ENCODE measurements at regions not wholly inside any gene's neighbourhood (a gene's known extent, or its start where the extent isn't known, plus 50 kb on each side); places are given as distances from the start of the nearest gene placed in this dataset.

DNA sequence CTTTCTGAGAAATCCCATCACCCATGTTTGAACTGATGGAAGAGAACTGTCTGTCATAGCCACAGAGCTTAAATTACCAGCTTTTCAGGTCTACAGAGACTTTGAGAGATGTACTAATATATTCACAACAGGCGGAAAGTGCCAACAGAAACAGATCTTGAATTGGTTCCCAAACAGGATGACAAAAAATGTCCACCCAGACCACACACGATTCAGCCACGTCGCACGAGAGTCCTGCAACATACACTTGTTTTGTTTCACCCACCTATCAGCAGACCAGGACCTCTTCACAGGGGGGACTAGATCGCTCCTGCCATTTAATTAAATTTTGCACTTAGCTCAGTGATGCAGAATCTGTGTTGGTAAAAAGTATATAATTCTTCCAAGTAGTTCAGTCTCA is 187.1 kb upstream of the CEP162 start:
- H3K4me1 ChIP-seq (ENCODE audit: control insufficient read depth, insufficient read depth, low read length) = peaks cover 34% of the 10 kb centered on the region
- no peak overlapping the region for H3K9ac ChIP-seq (ENCODE audit: low read depth, low read length)
- no peak overlapping the region for H3K4me2 ChIP-seq (ENCODE audit: low read length)
- H3K9me3 ChIP-seq (replicated peaks; ENCODE audit: low read length) = no peaks in the 10 kb centered on the region
- no peaks in the 10 kb centered on the region for H3K36me3 ChIP-seq (ENCODE audit: insufficient read depth, low read length)
- no peaks in the 10 kb centered on the region for H3K27me3 ChIP-seq (ENCODE audit: control insufficient read depth, insufficient read depth, low read length)
- H3K4me3 ChIP-seq (ENCODE audit: low read length) = no peak overlapping the region

DNA sequence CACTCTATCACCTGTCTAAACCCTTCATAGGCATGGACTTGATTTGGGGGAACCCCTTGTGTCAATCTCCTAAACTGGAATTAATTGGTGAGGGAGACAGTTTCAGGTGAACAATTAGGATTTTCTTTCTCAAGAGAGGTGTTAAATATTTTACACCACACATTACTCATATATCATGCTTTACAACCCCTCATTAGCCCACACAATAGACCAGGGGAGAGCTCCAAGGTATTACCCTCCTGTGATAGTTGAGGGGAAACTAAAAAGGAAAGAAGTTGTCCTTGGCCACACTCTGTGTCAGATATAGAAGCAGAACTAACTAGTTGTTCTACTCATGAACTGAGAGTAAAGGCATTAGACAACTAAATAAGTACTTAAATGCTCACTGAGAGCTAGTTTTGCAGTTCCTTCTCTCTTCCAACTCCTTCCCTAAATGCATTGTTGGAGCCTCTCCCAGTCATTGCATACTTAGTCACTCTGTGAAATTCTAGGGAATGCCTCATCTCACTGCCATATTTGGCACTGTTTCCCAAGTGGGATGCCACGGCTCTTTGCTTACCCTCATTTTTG is 183.7 kb upstream of the CEP162 start:
- Histone ChIP-seq H3K4me2 (ENCODE audit: low read length) (peak overlapping the region; percentile 48), H3K4me3 (ENCODE audit: low read length) (no peak overlapping the region), H3K36me3 (ENCODE audit: insufficient read depth, low read length) (no peaks in the 10 kb centered on the region), H3K9ac (ENCODE audit: low read depth, low read length) (no peak overlapping the region), H3K9me3 (replicated peaks; ENCODE audit: low read length) (no peaks in the 10 kb centered on the region), H3K27me3 (ENCODE audit: control insufficient read depth, insufficient read depth, low read length) (no peaks in the 10 kb centered on the region), H3K4me1 (ENCODE audit: control insufficient read depth, insufficient read depth, low read length) (peaks cover 22% of the 10 kb centered on the region)

DNA sequence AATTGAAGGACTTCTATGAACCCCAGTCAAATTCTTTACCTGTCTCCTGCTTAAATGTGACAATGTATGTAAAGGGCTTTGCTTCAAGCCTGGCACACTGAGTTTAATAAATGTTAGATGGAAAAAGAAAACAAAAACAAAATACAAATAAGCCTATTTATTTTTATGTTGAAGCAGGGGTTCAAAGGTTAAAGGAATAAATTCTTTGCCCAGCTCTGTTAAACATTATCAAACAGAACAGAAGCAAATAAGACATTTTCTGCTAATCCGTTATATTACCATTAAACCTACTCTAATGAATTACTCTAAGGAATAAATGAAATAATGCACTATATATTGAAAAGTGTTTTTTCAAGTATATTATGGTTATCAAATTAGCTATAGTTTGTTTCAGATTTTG is 182.5 kb upstream of the CEP162 start:
- no peak overlapping the region for H3K4me2 ChIP-seq (ENCODE audit: low read length)
- H3K36me3 ChIP-seq (ENCODE audit: insufficient read depth, low read length) = no peaks in the 10 kb centered on the region
- peaks cover 16% of the 10 kb centered on the region for H3K4me1 ChIP-seq (ENCODE audit: control insufficient read depth, insufficient read depth, low read length)
- no peak overlapping the region for H3K9ac ChIP-seq (ENCODE audit: low read depth, low read length)
- H3K4me3 ChIP-seq (ENCODE audit: low read length) = no peak overlapping the region
- no peaks in the 10 kb centered on the region for H3K27me3 ChIP-seq (ENCODE audit: control insufficient read depth, insufficient read depth, low read length)
- no peaks in the 10 kb centered on the region for H3K9me3 ChIP-seq (replicated peaks; ENCODE audit: low read length)

DNA sequence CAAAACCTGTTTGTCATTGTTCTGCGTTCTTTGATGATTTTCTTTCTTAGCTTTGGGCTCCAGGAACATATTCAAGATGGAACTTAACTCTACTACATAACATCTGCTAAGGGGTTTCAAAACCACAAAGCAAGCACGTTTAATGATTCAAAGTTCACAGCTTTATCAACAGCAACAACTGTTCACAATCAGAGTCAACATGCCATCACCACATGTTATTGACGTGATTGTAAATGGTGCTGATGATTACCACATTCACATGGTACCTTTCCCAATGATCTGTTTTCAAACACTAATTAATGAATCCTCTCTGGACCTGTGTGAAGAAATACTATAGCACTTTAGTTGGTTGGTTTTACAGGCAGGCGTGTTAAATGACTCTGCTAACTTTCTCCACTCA is 180.6 kb upstream of the CEP162 start:
- H3K36me3 ChIP-seq (ENCODE audit: insufficient read depth, low read length) = no peaks in the 10 kb centered on the region
- no peak overlapping the region for H3K4me2 ChIP-seq (ENCODE audit: low read length)
- no peak overlapping the region for H3K4me3 ChIP-seq (ENCODE audit: low read length)
- H3K4me1 ChIP-seq (ENCODE audit: control insufficient read depth, insufficient read depth, low read length) = peaks cover 12% of the 10 kb centered on the region
- H3K27me3 ChIP-seq (ENCODE audit: control insufficient read depth, insufficient read depth, low read length) = no peaks in the 10 kb centered on the region
- H3K9me3 ChIP-seq (replicated peaks; ENCODE audit: low read length) = no peaks in the 10 kb centered on the region
- no peak overlapping the region for H3K9ac ChIP-seq (ENCODE audit: low read depth, low read length)

DNA sequence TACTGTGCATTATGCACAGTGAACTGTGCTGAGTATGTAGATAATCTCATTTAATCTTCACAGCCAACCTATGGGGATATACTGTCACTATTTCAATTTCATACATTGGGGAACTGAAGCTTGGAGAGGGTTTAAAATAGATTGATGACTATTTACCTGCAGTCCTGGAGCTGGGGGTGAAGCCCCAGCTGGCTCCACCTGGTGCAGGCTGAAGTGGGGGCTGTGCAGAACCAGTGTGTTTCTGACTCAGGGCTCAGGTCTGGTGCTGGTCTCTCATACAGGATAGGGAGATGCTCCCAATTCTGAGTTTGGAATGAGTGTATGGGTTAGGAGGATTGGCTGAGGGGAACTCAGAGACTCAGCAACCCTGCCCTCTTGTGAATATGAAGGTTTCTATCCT is 176.1 kb upstream of the CEP162 start:
- Histone ChIP-seq H3K36me3 (ENCODE audit: insufficient read depth, low read length) (no peaks in the 10 kb centered on the region), H3K9me3 (replicated peaks; ENCODE audit: low read length) (no peaks in the 10 kb centered on the region), H3K4me2 (ENCODE audit: low read length) (no peak overlapping the region), H3K4me3 (ENCODE audit: low read length) (no peak overlapping the region), H3K4me1 (ENCODE audit: control insufficient read depth, insufficient read depth, low read length) (no peaks in the 10 kb centered on the region), H3K9ac (ENCODE audit: low read depth, low read length) (no peak overlapping the region), H3K27me3 (ENCODE audit: control insufficient read depth, insufficient read depth, low read length) (no peaks in the 10 kb centered on the region)

DNA sequence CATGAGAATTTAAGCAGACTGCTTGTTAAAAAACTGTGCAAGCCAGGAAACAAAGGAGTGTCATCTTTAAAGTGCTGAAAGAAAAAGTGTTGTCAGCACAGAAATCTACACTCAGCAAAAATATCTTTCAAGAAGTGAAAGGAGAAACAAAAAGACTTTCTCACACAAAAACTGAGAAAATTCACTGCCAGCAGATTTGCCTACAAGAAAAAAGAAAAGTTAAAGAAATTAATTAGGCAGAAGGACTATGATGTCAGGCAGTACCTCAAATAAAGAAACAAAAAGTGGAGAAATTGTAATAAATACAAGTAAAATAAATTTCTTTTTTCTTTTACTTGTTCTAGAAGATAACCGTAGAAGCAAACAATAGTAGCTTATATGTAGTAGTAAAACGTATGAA is 171.6 kb upstream of the CEP162 start:
- Histone ChIP-seq H3K4me1 (ENCODE audit: control insufficient read depth, insufficient read depth, low read length) (no peaks in the 10 kb centered on the region), H3K27me3 (ENCODE audit: control insufficient read depth, insufficient read depth, low read length) (no peaks in the 10 kb centered on the region), H3K4me2 (ENCODE audit: low read length) (no peak overlapping the region), H3K4me3 (ENCODE audit: low read length) (no peak overlapping the region), H3K9me3 (replicated peaks; ENCODE audit: low read length) (no peaks in the 10 kb centered on the region), H3K9ac (ENCODE audit: low read depth, low read length) (no peak overlapping the region), H3K36me3 (ENCODE audit: insufficient read depth, low read length) (no peaks in the 10 kb centered on the region)

DNA sequence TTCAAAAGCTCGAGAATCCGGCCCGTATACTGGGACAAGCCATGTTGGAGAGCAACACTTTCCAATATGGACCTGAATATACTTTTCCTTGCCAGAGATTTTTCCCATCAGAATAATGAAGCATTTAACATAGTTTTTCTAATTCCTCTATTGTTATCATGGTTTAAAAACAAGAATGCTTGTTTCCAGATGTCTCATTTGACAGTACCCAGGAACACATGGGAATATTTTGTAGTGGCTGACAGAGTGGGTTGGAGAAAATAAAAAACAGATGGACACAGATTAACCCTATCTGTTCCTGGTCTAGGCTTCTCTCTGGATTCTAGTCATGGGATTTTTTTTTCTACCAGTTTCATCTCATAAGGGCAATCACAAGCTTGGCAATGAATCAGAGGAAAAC is 164.8 kb upstream of the CEP162 start:
- H3K9ac ChIP-seq (ENCODE audit: low read depth, low read length) = no peak overlapping the region

DNA sequence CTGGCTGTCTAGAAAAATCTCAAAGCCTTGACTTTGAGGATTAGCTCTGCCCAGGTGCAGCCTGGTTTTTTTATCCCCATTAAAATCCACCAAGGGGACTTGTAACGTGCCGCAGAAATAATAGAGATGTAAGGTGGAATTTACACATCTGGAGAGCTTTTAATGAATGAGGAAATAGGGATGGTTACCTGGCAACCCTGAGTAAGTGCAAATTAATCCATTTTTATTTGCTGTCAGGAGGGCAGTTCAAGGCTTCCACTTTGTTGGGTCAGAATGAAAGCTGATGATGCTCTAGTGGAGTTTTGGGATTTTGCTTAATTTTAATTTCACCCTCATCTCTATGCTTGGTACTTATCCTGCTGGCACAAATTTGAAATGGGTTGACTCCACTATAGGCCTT is 163.4 kb upstream of the CEP162 start:
- Histone ChIP-seq H3K4me2 (ENCODE audit: low read length) (no peak overlapping the region), H3K4me1 (ENCODE audit: control insufficient read depth, insufficient read depth, low read length) (no peaks in the 10 kb centered on the region), H3K4me3 (ENCODE audit: low read length) (no peak overlapping the region), H3K9ac (ENCODE audit: low read depth, low read length) (no peak overlapping the region), H3K36me3 (ENCODE audit: insufficient read depth, low read length) (no peaks in the 10 kb centered on the region), H3K27me3 (ENCODE audit: control insufficient read depth, insufficient read depth, low read length) (no peaks in the 10 kb centered on the region), H3K9me3 (replicated peaks; ENCODE audit: low read length) (no peaks in the 10 kb centered on the region)

More for the DNA sequence above, 164.8 kb upstream of the CEP162 start:
- Histone ChIP-seq H3K4me2 (ENCODE audit: low read length) (no peak overlapping the region), H3K36me3 (ENCODE audit: insufficient read depth, low read length) (no peaks in the 10 kb centered on the region), H3K4me3 (ENCODE audit: low read length) (no peak overlapping the region), H3K4me1 (ENCODE audit: control insufficient read depth, insufficient read depth, low read length) (no peaks in the 10 kb centered on the region), H3K9me3 (replicated peaks; ENCODE audit: low read length) (no peaks in the 10 kb centered on the region), H3K27me3 (ENCODE audit: control insufficient read depth, insufficient read depth, low read length) (no peaks in the 10 kb centered on the region)

DNA sequence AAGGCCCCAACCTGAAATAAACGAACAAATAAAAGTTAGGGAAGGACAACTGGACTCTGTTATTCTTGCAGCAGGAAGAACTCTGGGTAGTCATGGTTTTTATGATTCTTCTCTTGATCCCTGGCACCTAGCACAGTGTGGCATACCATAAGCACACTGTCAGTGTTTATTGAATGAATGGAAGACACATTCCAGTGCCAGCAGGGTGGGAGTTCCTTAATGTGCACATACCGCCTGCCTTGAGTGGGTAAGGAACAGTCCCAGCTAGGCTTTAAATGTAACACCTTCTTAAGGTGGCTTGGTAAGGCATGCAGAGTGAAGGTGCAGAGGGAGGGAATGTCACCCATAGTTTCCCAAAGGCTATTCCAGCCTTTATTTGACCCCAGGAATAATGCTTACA is 162.9 kb upstream of the CEP162 start:
- no peak overlapping the region for H3K4me2 ChIP-seq (ENCODE audit: low read length)
- no peaks in the 10 kb centered on the region for H3K9me3 ChIP-seq (replicated peaks; ENCODE audit: low read length)
- no peaks in the 10 kb centered on the region for H3K27me3 ChIP-seq (ENCODE audit: control insufficient read depth, insufficient read depth, low read length)
- no peak overlapping the region for H3K4me3 ChIP-seq (ENCODE audit: low read length)
- no peaks in the 10 kb centered on the region for H3K4me1 ChIP-seq (ENCODE audit: control insufficient read depth, insufficient read depth, low read length)
- no peaks in the 10 kb centered on the region for H3K36me3 ChIP-seq (ENCODE audit: insufficient read depth, low read length)
- H3K9ac ChIP-seq (ENCODE audit: low read depth, low read length) = no peak overlapping the region

DNA sequence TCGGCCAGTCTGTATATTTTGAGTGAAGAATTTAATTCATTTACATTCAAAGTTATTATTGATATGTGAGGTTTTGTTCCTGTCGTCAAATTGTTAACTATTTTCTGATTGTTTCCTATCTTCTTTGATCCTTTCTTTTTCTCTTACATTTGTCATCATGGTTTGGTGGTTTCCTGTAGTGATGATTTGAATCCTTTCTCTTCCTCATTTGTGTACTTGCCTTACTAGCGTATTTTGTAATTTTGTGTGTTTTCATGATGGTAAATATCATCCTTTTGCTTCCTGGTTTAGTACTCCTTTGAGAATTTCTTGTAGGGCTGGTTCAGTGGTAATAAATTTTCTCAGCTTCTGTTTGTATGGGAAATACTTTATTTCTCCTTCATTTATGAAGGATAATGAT is 151.7 kb upstream of the CEP162 start:
- no peaks in the 10 kb centered on the region for H3K9me3 ChIP-seq (replicated peaks; ENCODE audit: low read length)
- H3K9ac ChIP-seq (ENCODE audit: low read depth, low read length) = no peak overlapping the region
- H3K27me3 ChIP-seq (ENCODE audit: control insufficient read depth, insufficient read depth, low read length) = no peaks in the 10 kb centered on the region
- no peak overlapping the region for H3K4me3 ChIP-seq (ENCODE audit: low read length)
- H3K4me1 ChIP-seq (ENCODE audit: control insufficient read depth, insufficient read depth, low read length) = no peaks in the 10 kb centered on the region
- no peaks in the 10 kb centered on the region for H3K36me3 ChIP-seq (ENCODE audit: insufficient read depth, low read length)
- no peak overlapping the region for H3K4me2 ChIP-seq (ENCODE audit: low read length)

DNA sequence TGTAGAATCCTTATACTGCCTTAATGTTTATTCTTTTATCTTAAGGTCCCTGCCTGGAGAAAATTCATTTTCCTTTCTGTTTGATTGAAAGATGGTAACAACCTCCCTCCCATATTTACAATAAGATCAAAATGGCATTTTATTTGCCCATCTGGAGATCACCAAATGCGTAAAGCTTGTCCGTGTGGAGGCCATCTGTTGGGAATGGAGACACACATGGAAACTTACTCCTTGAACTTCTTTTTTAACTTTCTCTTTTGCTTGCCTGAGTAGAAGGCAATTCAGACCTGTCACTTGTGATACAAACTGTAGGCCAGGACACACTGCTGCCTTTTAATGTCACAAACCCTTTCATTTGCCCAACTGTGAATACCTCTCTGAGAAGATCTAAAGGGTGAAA is 144.8 kb upstream of the CEP162 start:
- Histone ChIP-seq H3K27me3 (ENCODE audit: control insufficient read depth, insufficient read depth, low read length) (no peaks in the 10 kb centered on the region), H3K9me3 (replicated peaks; ENCODE audit: low read length) (no peaks in the 10 kb centered on the region), H3K9ac (ENCODE audit: low read depth, low read length) (no peak overlapping the region), H3K4me1 (ENCODE audit: control insufficient read depth, insufficient read depth, low read length) (no peaks in the 10 kb centered on the region), H3K4me2 (ENCODE audit: low read length) (no peak overlapping the region), H3K4me3 (ENCODE audit: low read length) (no peak overlapping the region), H3K36me3 (ENCODE audit: insufficient read depth, low read length) (no peaks in the 10 kb centered on the region)

DNA sequence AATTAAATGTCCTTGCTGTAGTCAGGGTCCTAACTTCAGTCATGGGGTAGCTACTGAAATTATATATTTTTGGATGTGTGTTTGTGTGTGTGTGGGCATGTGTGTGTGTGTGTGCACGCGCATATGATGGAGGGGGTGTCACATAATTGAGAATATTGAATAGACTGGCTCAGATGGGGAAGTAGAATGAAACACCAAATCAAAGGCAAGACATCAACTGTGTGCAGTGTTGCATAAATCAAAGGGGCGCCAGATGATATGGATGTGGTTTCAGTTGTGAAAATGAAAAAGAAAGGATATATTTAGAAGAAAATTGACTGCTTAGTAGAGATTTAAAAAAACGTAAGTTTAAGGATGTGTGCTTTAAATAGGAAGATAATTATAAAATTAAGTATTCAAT is 144.2 kb upstream of the CEP162 start:
- Histone ChIP-seq H3K27me3 (ENCODE audit: control insufficient read depth, insufficient read depth, low read length) (no peaks in the 10 kb centered on the region), H3K9me3 (replicated peaks; ENCODE audit: low read length) (no peaks in the 10 kb centered on the region), H3K4me1 (ENCODE audit: control insufficient read depth, insufficient read depth, low read length) (no peaks in the 10 kb centered on the region), H3K9ac (ENCODE audit: low read depth, low read length) (no peak overlapping the region), H3K4me3 (ENCODE audit: low read length) (no peak overlapping the region), H3K4me2 (ENCODE audit: low read length) (no peak overlapping the region), H3K36me3 (ENCODE audit: insufficient read depth, low read length) (no peaks in the 10 kb centered on the region)

Data from skeletal muscle satellite cell (primary cell).